Glomerular visceral epithelial cell (primary cell): ENCODE measurements at regions not wholly inside any gene's neighbourhood (a gene's known extent, or its start where the extent isn't known, plus 50 kb on each side); places are given as distances from the start of the nearest gene placed in this dataset.

ENCODE experiments used
- DNase-seq: peaks from one replicate; pipeline ENCODE4 v3.0.0-alpha.2; 2016; ENCODE audit errors: extremely low spot score

- no peak for DNase-seq
Observed at GRCh38 chr18:28792404-28793086, 615.6 kb upstream of the CDH2 start.

DNA sequence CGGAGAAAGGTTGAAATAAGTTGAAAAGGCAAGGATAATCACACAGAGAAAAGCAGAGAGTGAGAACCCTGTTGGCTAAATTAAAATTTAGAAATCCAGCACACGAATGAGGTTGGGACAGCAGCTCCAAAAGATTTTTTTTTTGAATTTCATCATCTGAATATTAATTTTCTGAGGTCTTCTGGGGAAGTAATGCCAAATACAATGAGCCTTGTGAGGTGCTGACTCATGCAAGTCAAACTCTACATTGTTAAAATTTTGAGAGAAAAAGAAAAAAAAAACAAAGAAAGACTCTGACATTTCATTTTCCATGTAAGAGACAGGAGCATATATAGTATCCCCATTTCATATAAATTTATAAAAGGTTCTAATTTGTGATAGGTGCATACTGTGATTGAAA is 614.2 kb upstream of the CDH2 start:
- no peak for DNase-seq

DNA sequence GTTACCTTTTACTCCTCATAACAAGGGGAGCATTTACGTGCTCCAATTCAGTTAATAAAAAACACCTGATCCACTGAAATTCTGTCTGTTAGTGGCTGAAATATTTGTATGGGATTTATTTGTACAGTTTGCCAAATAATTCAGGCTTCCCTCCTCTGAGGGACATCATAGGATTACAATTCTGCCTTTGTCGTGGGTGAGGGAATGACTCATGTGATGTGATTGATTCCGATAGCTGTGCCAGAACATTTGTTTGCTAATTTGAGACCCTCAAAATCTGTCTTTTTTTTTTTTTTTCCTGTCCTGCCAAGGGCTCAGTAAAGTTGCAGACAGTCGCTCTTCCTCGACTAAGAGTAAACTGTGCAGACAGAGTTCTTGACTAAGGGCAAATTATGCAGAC is 612.6 kb upstream of the CDH2 start:
- DNase-seq: no peak

GRCh38 chr18:28786926-28787325 is 610.0 kb upstream of the CDH2 start:
- DNase-seq: no peak

- no peak for DNase-seq
Observed at GRCh38 chr18:28781616-28782362, 604.9 kb upstream of the CDH2 start.

GRCh38 chr18:28778706-28779105 is 601.8 kb upstream of the CDH2 start:
- no peak for DNase-seq

DNA sequence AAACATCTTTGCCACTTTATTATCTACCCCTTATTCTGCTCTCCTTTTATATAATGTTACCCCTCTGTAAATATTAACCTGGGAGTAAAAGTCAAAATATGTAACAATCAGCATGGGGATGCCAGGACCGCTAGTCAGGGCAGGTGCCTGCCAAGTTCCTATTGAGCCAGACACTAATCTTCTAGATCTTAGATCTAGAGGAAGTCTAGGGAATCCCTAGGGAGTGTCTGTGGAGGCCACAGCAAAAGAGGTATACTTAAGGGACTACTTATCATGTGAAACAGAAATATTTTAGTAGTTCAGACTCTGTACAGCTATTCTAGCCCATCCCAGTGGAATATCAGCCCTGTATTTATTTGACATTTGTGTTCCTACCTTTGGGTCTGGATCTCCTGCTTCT is 600.8 kb upstream of the CDH2 start:
- no peak for DNase-seq

DNA sequence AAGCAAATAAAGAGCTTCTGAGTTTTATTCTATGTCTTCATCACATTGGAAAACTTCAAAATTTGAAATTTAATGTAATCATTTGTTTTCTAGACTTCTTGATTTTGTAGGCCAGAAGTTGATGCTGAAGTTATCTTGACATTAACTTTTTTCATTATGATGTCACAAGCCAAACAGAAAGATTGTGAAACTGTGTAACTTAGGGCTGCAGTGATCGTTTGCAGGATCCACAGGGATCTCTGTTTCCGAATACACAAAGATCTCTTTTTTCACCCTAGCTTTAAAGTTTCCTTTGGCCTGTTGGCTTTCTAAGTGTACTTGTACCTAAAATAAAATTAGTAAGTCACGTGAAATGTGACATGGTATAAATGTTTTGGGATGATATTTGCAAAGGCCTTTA is 594.9 kb upstream of the CDH2 start:
- no peak for DNase-seq

- DNase-seq: no peak
Observed at GRCh38 chr18:28768791-28769768, 592.1 kb upstream of the CDH2 start.

DNA sequence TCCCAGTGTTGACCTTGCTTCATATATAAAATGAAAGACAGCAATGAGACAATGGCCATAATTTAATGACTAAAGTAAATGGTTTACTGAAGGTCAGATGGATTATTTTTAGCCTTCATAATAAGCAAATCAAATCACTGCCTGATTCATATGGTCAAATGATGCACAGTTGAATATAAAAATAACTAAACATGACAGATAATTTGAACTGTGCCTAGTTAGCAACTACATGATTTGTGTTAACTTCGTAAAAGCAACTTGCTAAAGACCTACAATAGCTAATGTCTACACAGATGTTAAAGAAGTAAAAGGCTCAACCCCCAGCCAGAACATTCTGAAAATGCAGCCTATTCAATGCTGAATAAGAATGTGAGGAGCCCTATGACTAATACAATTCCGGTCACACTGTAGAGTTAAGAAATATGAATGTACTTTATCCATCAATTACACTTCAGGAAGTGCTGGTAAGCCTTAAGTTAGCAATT is 590.8 kb upstream of the CDH2 start:
- DNase-seq: peak; percentile 30

DNA sequence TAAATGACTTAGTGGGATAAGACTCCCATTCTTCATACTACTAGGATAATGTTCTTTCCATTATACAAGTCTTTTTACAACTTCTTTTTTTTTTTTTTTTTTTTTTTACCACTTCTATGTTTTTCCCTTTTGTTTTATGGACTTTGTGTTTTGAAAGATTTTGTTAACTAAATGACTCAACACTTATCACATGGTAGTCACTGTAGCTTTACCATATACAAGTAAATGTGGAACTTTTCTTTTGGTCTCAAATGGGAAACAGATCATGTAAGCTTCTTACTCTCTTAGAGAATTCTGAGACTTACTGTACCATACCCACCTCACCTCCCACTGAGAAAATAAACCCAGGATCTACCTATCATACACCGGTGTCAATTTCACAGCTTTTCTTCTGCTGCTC is 590.3 kb upstream of the CDH2 start:
- no peak for DNase-seq

DNA sequence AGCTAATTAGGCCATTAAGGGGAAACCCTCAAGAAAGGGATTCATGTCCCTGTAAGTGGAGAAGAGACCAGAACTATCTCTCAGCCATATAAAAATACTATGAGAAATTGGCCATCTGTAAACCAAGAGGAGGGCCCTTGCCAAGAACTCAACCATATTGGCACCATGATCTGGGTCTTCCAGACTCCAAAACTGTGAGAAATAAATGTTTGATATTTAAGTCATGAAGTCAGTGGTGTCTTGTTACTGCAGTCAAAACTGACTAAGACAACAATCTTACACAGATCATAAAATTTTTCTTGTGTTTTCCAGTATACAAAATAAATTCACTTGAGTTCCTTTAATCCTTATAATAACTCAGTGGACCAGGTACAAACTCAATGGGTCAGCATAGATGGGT is 589.8 kb upstream of the CDH2 start:
- no peak for DNase-seq

- no peak for DNase-seq
Observed at GRCh38 chr18:28766027-28766426, 589.1 kb upstream of the CDH2 start.

- no peak for DNase-seq
Observed at GRCh38 chr18:28760299-28760698, 583.4 kb upstream of the CDH2 start.

- no peak for DNase-seq
Observed at GRCh38 chr18:28757466-28758008, 580.6 kb upstream of the CDH2 start.

DNA sequence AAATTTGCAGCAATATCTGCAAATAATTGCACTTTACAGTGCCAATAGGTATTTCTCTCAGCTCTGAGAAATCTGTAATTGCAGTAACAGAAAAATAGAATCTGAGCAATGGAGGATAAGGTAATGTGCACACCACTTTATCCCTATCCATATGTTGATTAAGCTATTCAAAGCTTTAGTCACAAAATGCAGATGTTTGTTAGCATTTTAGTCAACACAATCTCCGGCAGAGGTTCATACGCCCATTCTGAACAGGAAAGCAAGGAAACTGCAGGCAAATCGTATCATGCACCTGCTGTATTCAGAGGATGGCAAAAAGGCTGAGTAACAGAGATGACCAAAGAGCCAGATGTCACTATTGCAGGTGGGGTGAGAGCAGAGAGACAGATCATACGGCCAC is 566.2 kb upstream of the CDH2 start:
- DNase-seq: no peak

DNA sequence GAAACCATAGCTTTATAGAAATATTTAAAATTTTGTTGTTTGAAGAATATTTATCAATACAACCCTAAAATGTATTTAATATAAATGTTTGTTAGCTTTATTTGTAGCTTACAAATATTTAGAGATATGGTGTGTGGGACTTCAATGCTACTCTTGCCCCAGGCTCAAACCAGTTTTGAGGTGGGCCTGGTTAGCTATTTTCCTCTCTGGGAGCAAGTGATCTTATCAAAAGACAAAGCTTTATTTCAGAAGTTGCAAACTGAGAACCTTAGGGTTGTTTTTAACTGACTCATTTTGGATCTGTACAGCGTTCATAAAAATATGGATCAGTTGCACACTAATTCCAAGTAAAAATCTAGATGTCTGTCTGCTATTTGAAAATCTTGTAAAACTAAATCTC is 563.6 kb upstream of the CDH2 start:
- DNase-seq: no peak

- DNase-seq: no peak
Observed at GRCh38 chr18:28736951-28737350, 560.0 kb upstream of the CDH2 start.

DNA sequence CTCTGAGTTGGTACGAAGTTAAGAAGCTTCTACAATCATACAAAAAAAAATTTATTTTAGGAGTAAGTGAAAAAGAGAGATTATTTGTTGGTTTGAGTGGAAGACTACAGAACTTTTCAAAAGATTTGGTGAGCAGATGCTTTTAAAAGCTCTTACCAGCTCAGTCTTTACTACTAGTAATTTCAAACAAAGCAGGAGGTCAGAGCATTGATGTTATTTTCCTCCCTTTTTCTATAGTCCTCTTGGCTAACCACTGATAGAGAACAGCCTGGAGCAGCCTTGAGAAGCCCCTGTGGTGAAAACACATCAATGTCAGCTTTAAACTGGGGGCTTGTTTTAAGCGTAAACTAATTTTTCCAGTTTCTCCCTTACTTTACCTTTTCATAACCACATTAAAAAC is 559.3 kb upstream of the CDH2 start:
- DNase-seq: no peak

DNA sequence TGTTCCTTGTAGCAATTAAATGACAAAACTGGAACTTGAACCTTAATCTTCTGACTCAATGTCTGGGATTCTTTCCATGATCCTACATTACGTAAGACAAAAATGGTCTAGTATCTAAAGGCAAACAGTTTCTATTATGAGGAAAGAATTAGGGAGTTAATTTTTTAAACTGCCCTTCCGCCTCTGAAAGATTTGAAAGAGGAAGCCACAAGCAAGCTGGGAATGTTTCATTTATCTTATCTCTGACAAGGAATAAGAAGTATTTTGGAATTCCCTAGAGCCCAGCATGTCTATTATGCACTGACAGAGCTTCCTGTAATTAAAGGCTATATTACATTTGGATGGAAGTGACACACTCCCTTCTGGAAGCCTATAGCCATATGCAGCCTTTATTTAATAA is 558.8 kb upstream of the CDH2 start:
- peak; percentile 35 for DNase-seq

DNA sequence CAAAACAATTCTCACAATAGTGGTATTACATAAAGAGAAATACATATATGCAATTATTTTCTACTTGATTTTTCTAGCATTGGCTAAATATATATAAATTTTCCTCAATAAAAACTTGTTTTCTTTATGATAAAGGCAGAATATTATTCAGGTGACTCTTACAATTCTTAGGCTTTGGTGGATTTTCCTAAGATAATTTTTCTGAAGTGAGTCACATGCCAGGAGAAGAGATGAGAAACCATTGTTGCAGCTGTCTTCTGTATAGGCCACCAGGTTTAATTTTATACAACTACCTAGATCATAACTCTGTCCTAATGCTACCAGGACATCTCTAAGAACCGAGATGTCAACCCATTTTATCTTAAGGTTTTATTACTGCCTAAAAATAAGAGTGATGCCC is 552.4 kb upstream of the CDH2 start:
- peak; percentile 46 for DNase-seq

GRCh38 chr18:28728891-28729290 is 552.0 kb upstream of the CDH2 start:
- DNase-seq: peak; percentile 18
